H9 (cell line): ENCODE measurements at regions not wholly inside any gene's neighbourhood (a gene's known extent, or its start where the extent isn't known, plus 50 kb on each side); places are given as distances from the start of the nearest gene placed in this dataset.

Source experiments
- DNase-seq: peaks from one replicate; pipeline ENCODE4 v3.0.0-alpha.2; 2017
- H2AFZ ChIP-seq: one replicate; pipeline ENCODE4 v1.6.1; 2013; ENCODE audit warnings: mild to moderate bottlenecking, low read length, control low read depth, moderate library complexity
- H2AK5ac ChIP-seq: 2 replicates; pipeline ENCODE4 v1.6.1; 2013; ENCODE audit warnings: low read length, control low read depth, mixed read lengths; ENCODE audit not compliant: insufficient read length
- H2BK120ac ChIP-seq: one replicate; pipeline ENCODE4 v1.6.1; 2013; ENCODE audit warnings: low read depth, mild to moderate bottlenecking, low read length, control low read depth, inconsistent platforms; ENCODE audit not compliant: poor library complexity, severe bottlenecking
- H2BK12ac ChIP-seq: 2 replicates; pipeline ENCODE4 v1.6.1; 2013; ENCODE audit warnings: low read length, control low read depth, mixed read lengths, low read depth; ENCODE audit not compliant: insufficient read length
- H2BK15ac ChIP-seq: 2 replicates; pipeline ENCODE4 v1.6.1; 2013; ENCODE audit warnings: low read depth, low read length, control low read depth
- H2BK20ac ChIP-seq: one replicate; pipeline ENCODE4 v1.6.1; 2013; ENCODE audit warnings: low read depth, mild to moderate bottlenecking, low read length, control low read depth, inconsistent platforms; ENCODE audit not compliant: poor library complexity, severe bottlenecking
- H2BK5ac ChIP-seq: 2 replicates; pipeline ENCODE4 v1.6.1; 2013; ENCODE audit warnings: low read length, control low read depth, mixed read lengths; ENCODE audit not compliant: insufficient read length
- H3K14ac ChIP-seq: 2 replicates; pipeline ENCODE4 v1.6.1; 2013; ENCODE audit warnings: low read length, control low read depth; ENCODE audit not compliant: insufficient read depth
- H3K18ac ChIP-seq: 2 replicates; pipeline ENCODE4 v1.6.1; 2013; ENCODE audit warnings: low read depth, mild to moderate bottlenecking, mixed read lengths, low read length, control low read depth; ENCODE audit not compliant: insufficient read length
- H3K23ac ChIP-seq: 2 replicates; pipeline ENCODE4 v1.6.1; 2013; ENCODE audit warnings: low read length, control low read depth, mixed read lengths, low read depth; ENCODE audit not compliant: insufficient read length
- H3K23me2 ChIP-seq: 2 replicates; pipeline ENCODE4 v1.6.1; 2013; ENCODE audit warnings: low read depth, mild to moderate bottlenecking, mixed read lengths, low read length, control low read depth; ENCODE audit not compliant: insufficient read length, poor library complexity, severe bottlenecking
- H3K27ac ChIP-seq: 2 replicates; pipeline ENCODE4 v1.5.1; 2013; ENCODE audit warnings: low read length, control low read depth, mixed read lengths, low read depth; ENCODE audit not compliant: insufficient read length
- H3K27me3 ChIP-seq: 2 replicates; pipeline ENCODE4 v1.6.1; 2013; ENCODE audit warnings: low read length, control low read depth, inconsistent platforms; ENCODE audit not compliant: insufficient read depth
- H3K4ac ChIP-seq: 2 replicates; pipeline ENCODE4 v1.6.1; 2013; ENCODE audit warnings: low read depth, mild to moderate bottlenecking, control low read depth, inconsistent platforms, low read length, moderate library complexity
- H3K4me1 ChIP-seq: 2 replicates; pipeline ENCODE4 v1.6.1; 2013; ENCODE audit warnings: low read length, control low read depth, inconsistent platforms; ENCODE audit not compliant: insufficient read depth
- H3K4me2 ChIP-seq: 2 replicates; pipeline ENCODE4 v1.6.1; 2013; ENCODE audit warnings: low read length, control low read depth, mixed read lengths; ENCODE audit not compliant: insufficient read length, insufficient read depth
- H3K56ac ChIP-seq: 2 replicates; pipeline ENCODE4 v1.6.1; 2013; ENCODE audit warnings: low read depth, mild to moderate bottlenecking, mixed read lengths, low read length, control low read depth; ENCODE audit not compliant: insufficient read length
- H3K79me1 ChIP-seq: 2 replicates; pipeline ENCODE4 v1.6.1; 2013; ENCODE audit warnings: low read depth, mild to moderate bottlenecking, moderate library complexity, low read length, control low read depth, inconsistent platforms; ENCODE audit not compliant: insufficient read depth, poor library complexity, severe bottlenecking
- H3K79me2 ChIP-seq: 2 replicates; pipeline ENCODE4 v1.6.1; 2013; ENCODE audit warnings: low read length, control low read depth, inconsistent platforms; ENCODE audit not compliant: insufficient read depth
- H3K9ac ChIP-seq: 2 replicates; pipeline ENCODE4 v1.6.1; 2013; ENCODE audit warnings: low read length, control low read depth, mixed read lengths; ENCODE audit not compliant: insufficient read length; ENCODE audit errors: extremely low read depth
- H3K9me3 ChIP-seq: one replicate; pipeline ENCODE4 v1.6.1; 2013; ENCODE audit warnings: low read depth, low read length, inconsistent platforms; ENCODE audit not compliant: control insufficient read depth
- H3T11ph ChIP-seq: one replicate; pipeline ENCODE4 v1.6.1; 2013; ENCODE audit warnings: mild to moderate bottlenecking, low read length, control low read depth, inconsistent platforms
- H4K20me1 ChIP-seq: one replicate; pipeline ENCODE4 v1.6.1; 2013; ENCODE audit not compliant: control insufficient read depth, insufficient read length, insufficient read depth
- H4K5ac ChIP-seq: 2 replicates; pipeline ENCODE4 v1.6.1; 2013; ENCODE audit warnings: low read depth, mild to moderate bottlenecking, mixed read lengths, low read length, control low read depth; ENCODE audit not compliant: insufficient read length
- H4K8ac ChIP-seq: replicated peaks from 2 replicates; pipeline ENCODE4 v1.6.1; 2013; ENCODE audit warnings: low read length, control low read depth, mixed read lengths, low read depth; ENCODE audit not compliant: insufficient read length
- H4K91ac ChIP-seq: 2 replicates; pipeline ENCODE4 v1.6.1; 2013; ENCODE audit warnings: low read depth, mild to moderate bottlenecking, moderate library complexity, mixed read lengths, low read length, control low read depth; ENCODE audit not compliant: insufficient read length
- H3K27ac Mint-ChIP-seq, 3 experiments: 2 replicates in 2 of 3; 3 replicates in 1 of 3; pipeline ENCODE4 v1.8.0; 2020 to 2021; ENCODE audit warnings: mixed read lengths in 3 of 3, mild to moderate bottlenecking in 1 of 3, moderate library complexity in 1 of 3
- H3K27me3 Mint-ChIP-seq: 2 replicates; pipeline ENCODE4 v1.8.0; 2021; ENCODE audit warnings: low read depth, mild to moderate bottlenecking, moderate library complexity, mixed read lengths
- H3K36me3 Mint-ChIP-seq, 3 experiments: 2 replicates in 2 of 3; 3 replicates in 1 of 3; pipeline ENCODE4 v1.8.0; 2020 to 2021; ENCODE audit warnings: low read depth in 3 of 3, mixed read lengths in 3 of 3; ENCODE audit not compliant: insufficient read depth in 1 of 3
- H3K4me1 Mint-ChIP-seq, 2 experiments: 2 replicates each; pipeline ENCODE4 v1.8.0; 2020; ENCODE audit warnings: mixed read lengths in 2 of 2
- H3K4me3 Mint-ChIP-seq, 2 experiments: 2 replicates in 1 of 2; 3 replicates in 1 of 2; pipeline ENCODE4 v1.8.0; 2020 to 2021; ENCODE audit warnings: mild to moderate bottlenecking in 2 of 2, mixed read lengths in 2 of 2, moderate library complexity in 1 of 2
- H3K9me3 Mint-ChIP-seq, 2 experiments: 2 replicates in 1 of 2; 3 replicates in 1 of 2; pipeline ENCODE4 v1.8.0; 2020; ENCODE audit warnings: mild to moderate bottlenecking in 2 of 2, mixed read lengths in 2 of 2, moderate library complexity in 1 of 2
- CTCF ChIP-seq: fragments of 200-600 bp; sonication (generic); conservative IDR thresholded peaks from 3 replicates; pipeline ENCODE4 v1.8.0; 2021; ENCODE audit warnings: antibody characterized with exemption, mild to moderate bottlenecking

DNA sequence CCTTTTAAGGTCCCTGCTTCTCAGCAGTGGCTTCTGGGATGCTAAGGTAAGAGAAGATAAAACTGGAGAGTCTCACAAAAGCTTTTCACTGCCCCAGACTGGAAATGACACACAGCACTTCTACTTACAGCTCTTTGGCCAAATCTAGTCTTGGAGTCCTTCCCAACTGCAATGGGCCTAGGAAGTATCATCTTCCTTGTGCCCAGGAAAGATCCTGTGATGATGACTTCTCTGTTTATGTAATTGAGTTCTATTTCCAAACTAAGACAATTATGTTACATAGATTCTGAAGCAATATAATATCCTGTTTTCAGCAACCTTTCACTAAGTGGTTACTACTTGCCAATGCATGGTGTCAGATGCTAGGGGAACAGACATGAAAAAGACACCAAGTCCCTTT, 234.1 kb downstream of the PTEN start:
- Histone ChIP-seq H3K4me1 (no peaks in the 10 kb centered on the region), H2BK5ac (no peak overlapping the region), H3K18ac (no peak overlapping the region), H2AK5ac (no peak overlapping the region), H3K9ac (no peak overlapping the region), H3K9me3 (no peaks in the 10 kb centered on the region), H3K14ac (no peak overlapping the region), H2BK12ac (no peak overlapping the region), H2BK120ac (no peak overlapping the region), H4K91ac (no peak overlapping the region), H3K23me2 (no peaks in the 10 kb centered on the region), H3T11ph (no peak overlapping the region), H3K79me2 (no peaks in the 10 kb centered on the region), H3K23ac (no peak overlapping the region), H2BK20ac (no peak overlapping the region), H2BK15ac (no peak overlapping the region), H2AFZ (no peak overlapping the region), H3K27ac (no peak overlapping the region), H3K4ac (no peak overlapping the region), H4K5ac (no peak overlapping the region), H4K20me1 (no peaks in the 10 kb centered on the region), H4K8ac (no peak overlapping the region), H3K4me2 (no peak overlapping the region), H3K27me3 (no peaks in the 10 kb centered on the region), H3K79me1 (no peaks in the 10 kb centered on the region), H3K56ac (no peak overlapping the region)
- Mint-ChIP-seq H3K27ac (no peak overlapping the region), H3K36me3 (no peaks in the 10 kb centered on the region), H3K4me1 (no peaks in the 10 kb centered on the region), H3K9me3 (no peaks in the 10 kb centered on the region), H3K27me3 (no peaks in the 10 kb centered on the region), H3K4me3 (no peak overlapping the region)
- no peak for TF ChIP-seq CTCF
- no peak for DNase-seq
